CD4-positive, alpha-beta T cell treated with Interleukin-6 at 100 ng/mL for 8 hours (primary cell): ENCODE measurements at regions not wholly inside any gene's neighbourhood (a gene's known extent, or its start where the extent isn't known, plus 50 kb on each side); places are given as distances from the start of the nearest gene placed in this dataset.
"Not testable (repeated sequence)": the region's sequence is repeated elsewhere in the genome, so short reads cannot be mapped to it uniquely, and the experiment has no call there.

ENCODE experiments used
- DNase-seq: peaks from one replicate; pipeline ENCODE4 v3.0.0-alpha.2; 2020; ENCODE audit warnings: mixed read lengths, low spot score

GRCh38 chr12:27133022-27133590, 50.7 kb upstream of the C12orf71 start:
- DNase-seq = no peak

DNA sequence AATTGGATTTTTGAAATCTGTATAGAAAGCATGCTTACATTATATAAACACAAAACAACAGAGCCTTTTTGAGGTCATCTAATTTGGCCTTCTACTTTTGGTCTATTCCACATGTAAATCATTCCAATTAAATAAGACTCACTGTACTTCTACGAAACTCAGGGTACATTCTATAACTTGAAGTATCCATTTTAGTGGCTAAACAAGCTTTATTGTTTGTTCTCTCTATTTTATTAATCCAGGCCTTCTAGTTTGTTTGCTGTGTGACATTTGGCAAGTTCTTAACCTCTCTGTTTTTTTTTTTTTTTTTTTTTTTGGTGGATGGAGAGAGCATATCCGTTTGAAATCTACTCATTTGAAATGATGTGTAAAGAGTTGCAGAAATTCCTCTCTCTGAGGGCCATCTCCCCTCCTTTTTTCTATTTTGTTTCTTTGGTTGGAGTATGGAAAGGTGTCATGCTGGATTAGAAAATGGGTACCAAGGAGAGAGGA, 58.1 kb upstream of the C12orf71 start:
- no peak for DNase-seq

DNA sequence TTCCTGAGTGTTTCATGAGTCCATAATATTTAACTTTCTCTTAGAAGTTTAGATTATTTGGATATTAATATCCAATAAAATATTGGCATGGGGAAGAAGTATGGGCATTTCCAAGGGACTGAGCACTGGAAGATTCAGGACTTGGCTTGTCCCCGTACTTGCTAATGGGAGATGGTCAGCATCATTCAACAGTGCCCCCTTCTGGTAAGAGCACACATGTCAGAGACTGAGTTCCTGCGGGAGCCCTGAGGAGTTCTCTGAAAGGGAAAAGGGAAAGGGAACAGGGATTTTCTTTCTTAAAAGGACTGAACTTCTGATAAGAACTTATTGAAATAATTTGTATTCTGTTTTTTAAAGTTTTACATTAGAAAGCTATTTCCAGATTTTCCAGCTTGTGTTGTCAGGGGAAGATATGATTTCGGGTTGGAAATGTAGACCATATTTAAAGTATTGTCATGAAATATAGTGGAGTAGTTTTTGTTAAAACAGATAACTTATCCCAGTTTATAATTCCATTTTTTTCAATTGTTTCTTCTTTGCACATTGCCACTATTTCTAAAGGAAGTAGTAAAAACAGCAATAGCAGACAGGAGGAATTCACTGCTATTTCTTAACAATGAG, 59.8 kb upstream of the C12orf71 start:
- peak; percentile 46 for DNase-seq

DNA sequence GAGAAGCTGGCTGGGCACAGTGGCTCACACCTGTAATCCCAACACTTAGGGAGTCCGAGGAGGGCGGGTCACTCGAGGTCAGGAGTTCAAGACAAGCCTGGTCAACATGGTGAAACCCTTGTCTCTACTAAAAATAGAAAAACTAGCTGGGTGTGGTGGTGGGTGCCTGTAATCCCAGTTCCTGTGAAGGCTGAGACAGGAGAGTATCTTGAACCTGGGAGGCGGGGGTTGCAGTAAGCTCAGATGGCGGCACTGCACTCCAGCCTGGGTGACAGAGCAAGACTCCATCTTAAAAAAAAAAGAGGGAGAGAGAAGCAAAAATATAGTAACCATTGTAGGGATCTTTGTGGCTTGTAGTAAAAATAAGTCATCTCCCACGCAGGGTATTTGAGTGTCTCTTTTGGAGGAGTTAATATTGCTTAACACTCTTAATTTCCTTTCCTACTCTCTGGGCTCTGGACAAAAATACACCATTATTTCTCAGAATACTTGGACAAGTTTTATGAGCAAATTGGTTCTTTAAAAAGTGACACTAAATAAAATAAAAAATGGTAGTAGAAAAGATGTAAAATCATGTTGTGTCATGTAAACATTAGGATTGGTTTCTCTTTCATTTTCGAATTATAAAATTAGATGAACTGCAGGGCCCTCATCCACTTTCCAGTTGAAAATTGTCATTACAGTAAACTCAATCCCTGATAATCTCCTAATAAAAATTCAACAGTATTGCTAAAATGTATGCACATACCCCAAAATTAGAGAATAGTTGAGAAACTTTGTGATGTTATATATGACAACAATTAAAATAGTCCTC, 61.1 kb upstream of the C12orf71 start:
- no peak for DNase-seq

DNA sequence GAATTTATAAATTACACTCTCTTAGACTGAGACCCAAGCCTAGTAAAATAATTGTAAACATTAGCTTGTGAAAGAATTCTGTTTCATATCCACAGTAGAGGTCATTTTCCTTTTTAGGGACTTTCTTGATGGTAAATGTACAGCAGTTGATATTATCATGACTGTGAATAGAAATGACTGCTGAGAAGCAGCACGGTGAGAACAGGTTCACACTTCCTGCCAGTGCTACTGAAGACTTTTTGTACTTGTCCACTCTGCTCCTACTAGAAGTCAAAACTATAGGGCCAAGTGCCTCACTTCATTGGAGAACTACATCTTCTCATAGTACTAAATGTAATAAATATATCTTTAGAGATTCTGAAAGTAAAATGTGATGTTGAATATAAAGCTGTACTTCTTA, 63.3 kb upstream of the C12orf71 start:
- not testable (repeated sequence) for DNase-seq

- no peak for DNase-seq
Observed at GRCh38 chr12:27148373-27148772, 66.0 kb upstream of the C12orf71 start.

DNA sequence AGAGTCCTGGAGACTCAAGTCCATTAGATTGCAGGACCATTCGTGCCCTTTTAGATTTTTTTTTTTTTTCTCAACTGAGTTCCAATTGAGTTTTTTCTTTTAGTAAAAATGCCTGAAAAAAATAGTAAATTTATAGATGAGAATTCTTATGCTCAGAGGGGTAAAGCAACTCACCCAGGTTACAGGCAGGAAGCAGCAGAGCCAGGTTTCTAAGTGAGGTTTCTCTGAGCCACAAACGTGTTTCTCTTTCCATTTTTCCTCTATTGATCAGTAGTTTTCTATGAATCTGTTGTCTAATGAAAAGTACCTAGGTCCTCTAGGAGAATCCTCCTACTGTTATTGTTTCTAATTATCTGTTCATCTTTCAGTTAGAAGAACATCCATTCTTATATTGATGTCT, 66.4 kb upstream of the C12orf71 start:
- no peak for DNase-seq

DNA sequence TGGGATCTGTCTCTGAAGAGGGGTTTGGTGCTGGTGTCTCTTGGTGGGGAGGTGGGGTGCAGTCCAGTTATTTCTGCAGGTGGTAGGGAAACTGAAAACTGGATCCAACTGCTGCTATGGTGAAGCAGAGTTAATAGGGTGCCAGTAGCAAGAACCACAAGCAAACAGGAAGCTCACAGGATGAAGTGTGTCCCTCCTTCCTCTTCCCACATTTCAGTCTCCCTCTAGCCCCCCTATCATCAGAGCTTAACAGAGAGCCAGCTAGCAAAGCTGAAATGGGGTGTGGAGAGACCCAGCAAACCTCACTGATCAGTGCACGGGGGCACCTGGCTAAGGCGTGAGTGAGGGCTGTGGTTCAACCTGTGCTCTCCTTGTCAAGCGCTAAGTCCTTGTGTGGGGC, 69.1 kb upstream of the C12orf71 start:
- DNase-seq = no peak

GRCh38 chr12:27158297-27158696, 75.9 kb upstream of the C12orf71 start:
- DNase-seq = no peak

DNA sequence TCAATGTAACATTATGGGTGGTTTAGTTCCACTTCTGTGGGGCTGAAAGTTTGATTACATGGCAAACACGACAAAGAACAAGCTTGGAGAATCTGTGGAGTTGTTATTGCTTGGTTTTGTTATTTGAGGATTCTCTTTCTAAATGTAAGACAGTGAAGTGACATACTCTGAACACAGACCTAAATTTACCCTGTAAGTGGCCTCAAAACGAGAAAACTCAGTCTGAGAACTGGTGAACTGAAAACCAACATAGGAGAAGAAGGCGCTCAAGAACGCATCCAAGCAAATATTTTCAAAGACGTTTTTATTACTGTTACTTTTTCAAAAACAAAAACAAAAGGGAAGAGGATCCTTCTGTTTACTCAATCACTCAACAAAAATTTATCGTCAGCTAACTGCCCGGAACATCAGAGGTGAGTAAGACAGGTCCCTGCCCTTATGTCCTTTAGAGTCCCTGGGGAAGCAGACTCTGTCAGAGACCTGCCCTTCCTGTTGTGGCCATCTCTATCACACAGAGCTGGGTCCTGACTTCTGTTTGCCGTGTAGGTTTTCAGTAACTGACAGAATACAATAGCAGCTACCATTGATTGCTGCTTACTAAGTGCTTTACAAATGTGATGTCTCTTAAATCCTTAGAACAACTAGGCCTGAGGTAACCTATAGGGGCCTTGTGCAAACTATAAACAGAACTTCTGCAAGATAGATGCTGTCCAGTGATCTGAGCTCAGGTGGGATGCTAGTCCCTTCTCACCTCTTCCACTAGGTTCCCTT, 79.3 kb upstream of the C12orf71 start:
- DNase-seq = no peak

DNA sequence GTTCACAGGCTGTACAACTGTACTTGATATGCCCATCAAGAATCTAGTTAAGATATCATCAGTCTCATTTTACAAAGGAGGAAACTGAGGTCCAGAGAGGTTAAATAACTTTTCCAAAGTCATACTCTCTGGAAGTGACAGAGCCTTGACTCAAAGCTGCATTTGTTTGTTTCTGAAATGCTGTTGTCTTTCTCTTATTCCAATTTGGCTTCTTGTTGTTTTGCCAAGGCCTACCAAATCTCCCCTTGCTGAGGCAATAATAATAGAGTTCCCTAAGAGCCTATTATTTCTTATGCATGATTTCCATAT, 79.8 kb upstream of the C12orf71 start:
- no peak for DNase-seq

- DNase-seq = no peak
Observed at GRCh38 chr12:27163048-27163715, 80.8 kb upstream of the C12orf71 start.

GRCh38 chr12:27163894-27164293, 80.2 kb upstream of the STK38L start:
- DNase-seq = no peak

DNA sequence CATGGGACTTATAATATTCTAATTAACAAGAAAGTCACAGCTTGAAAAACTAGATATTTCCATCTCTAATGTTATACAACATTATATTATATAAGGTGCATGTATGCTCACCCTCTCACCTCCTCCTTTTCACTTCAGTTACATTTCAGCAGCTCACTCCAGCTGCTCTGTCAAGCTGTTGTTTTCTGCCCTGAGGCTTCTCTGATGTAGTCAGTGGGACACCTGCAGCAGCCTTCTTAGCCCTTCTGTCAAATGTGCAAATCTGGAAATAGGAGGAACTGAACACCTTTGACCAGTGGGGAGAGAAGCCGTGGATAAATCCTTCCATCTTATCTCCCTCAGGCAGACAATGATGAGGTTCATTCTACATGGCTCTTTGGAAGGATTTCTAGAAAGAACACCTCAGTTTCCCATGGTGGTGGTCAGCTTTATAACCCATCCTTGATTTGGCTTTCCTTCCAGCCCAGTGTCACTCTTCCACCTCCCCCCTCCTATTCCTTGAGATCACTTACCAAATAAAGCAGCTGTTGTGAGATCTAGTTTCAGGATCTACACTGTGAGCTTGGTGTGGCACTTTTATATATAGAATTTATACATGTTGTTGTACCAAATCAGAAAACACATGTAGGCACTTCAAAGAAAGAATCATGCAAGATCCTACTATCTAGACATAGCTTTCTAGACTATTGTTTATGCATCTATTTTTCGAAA, 79.6 kb upstream of the STK38L start:
- DNase-seq = no peak

DNA sequence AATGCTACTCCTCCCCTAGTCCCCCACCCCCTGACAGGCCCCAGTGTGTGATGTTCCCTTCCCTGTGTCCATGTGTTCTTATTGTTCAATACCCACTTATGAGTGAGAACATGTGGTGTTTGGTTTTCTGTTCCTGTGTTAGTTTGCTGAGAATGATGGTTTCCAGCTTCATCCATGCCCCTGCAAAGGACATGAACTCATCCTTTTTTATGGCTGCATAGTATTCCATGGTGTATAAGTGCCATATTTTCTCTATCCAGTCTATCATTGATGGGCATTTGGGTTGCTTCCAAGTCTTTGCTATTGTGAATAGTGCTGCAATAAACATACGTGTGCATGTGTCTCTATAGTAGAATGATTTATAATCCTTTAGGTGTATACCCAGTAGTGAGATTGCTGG, 78.1 kb upstream of the STK38L start:
- not testable (repeated sequence) for DNase-seq

DNA sequence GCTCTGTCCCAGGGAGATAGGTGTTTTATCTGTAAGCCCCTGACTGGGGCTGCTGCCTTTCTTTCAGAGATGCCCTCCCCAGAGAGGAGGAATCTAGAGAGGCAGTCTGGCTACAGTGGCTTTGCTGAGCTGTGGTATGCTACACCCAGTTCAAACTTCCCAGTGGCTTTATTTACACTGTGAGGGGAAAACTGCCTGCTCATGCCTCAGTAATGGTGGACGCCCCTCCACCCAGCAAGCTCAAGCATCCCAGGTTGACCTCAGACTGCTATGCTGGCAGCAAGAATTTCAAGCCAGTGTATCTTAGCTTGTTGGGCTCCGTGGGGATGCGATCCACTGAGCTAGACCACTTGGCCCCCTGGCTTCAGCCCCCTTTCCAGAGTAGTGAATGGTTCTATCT, 72.6 kb upstream of the STK38L start:
- not testable (repeated sequence) for DNase-seq

- DNase-seq = no peak
Observed at GRCh38 chr12:27176765-27177164, 67.3 kb upstream of the STK38L start.

DNA sequence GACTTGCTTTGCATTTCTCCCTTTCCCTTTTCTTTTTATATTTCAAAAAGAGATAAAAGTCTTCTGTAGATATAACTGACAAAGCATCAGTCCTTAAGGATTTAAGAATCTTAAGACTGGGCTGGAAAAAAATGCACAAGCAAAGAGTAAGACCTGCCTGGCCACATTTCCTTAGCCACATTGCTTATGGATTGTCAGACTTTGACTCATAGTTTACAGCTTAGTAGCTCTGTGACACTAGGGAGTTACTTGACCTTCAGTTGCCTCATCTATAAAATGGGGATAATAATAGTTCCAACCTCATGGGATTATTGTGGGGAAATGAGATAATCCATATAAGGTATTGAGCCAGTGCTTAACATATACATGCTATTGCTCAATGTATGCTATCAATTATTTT, 66.4 kb upstream of the STK38L start:
- DNase-seq = no peak

DNA sequence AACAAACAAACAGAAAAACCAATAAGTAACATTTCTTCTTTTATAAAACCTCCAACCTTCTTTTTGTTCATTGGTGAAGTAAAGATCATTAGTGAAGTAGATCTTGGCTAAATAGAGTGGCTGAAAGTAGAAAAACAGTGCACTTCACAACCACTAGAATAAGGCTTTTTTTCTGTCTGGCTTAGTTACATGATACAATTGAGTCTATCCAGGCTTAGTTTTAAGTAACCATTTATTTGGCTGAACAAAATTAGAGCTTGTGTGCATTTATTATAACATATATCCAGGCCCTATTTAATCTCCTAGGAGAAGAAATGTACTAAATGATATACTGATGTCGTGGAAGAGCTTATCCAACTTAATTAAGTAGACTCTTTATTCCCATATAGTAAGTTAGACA, 65.8 kb upstream of the STK38L start:
- DNase-seq = no peak

- DNase-seq = no peak
Observed at GRCh38 chr12:27178723-27179399, 65.2 kb upstream of the STK38L start.
